Spleen (tissue), 7 donors: ENCODE measurements at regions not wholly inside any gene's neighbourhood (a gene's known extent, or its start where the extent isn't known, plus 50 kb on each side); places are given as distances from the start of the nearest gene placed in this dataset.

ENCODE experiments used
- POLR2A ChIP-seq, 3 donors: fragments of 450-650 bp; IDR thresholded peaks; one replicate each; pipeline ENCODE4 v1.5.1; 2017; ENCODE audit warnings: antibody characterized with exemption in 3 of 3, mild to moderate bottlenecking in 1 of 3
- POLR2AphosphoS5 ChIP-seq, 3 donors: sonication (generic); formaldehyde crosslinking; IDR thresholded peaks; one replicate each; pipeline ENCODE4 v1.5.1; 2017; ENCODE audit warnings: antibody characterized with exemption in 3 of 3
- TF ChIP-seq, protein P1 (sequence below), 11 experiments: fragments of 200-600 bp in 7 of 11; fragments of 450-650 bp in 4 of 11; sonication (generic) in 4 of 11; IDR thresholded peaks in 8 of 11; conservative IDR thresholded peaks in 3 of 11; 1 replicate in 7 of 11; 2 replicates in 4 of 11; pipeline versions ENCODE4 v1.4.0 to v1.8.0; 2016 to 2021; ENCODE audit warnings: antibody characterized with exemption in 11 of 11, inconsistent platforms in 4 of 11, mild to moderate bottlenecking in 1 of 11
- donor health status: DM: no; HTN: no; CAD: no; lungs with moderate emphysema.
- donor health status: DM: no; HTN: no; CAD: no.
- donor health status: DM: no; HTN: no; CAD: no.

GRCh38 chr11:107076832-107077231 lies 58.6 kb upstream of the GUCY1A2 start:
- TF ChIP-seq, protein P1, sequence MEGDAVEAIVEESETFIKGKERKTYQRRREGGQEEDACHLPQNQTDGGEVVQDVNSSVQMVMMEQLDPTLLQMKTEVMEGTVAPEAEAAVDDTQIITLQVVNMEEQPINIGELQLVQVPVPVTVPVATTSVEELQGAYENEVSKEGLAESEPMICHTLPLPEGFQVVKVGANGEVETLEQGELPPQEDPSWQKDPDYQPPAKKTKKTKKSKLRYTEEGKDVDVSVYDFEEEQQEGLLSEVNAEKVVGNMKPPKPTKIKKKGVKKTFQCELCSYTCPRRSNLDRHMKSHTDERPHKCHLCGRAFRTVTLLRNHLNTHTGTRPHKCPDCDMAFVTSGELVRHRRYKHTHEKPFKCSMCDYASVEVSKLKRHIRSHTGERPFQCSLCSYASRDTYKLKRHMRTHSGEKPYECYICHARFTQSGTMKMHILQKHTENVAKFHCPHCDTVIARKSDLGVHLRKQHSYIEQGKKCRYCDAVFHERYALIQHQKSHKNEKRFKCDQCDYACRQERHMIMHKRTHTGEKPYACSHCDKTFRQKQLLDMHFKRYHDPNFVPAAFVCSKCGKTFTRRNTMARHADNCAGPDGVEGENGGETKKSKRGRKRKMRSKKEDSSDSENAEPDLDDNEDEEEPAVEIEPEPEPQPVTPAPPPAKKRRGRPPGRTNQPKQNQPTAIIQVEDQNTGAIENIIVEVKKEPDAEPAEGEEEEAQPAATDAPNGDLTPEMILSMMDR (IDR thresholded peaks at IDR 0.05 in 8 of 11, conservative IDR thresholded peaks at IDR 0.05 in 3 of 11) = no peak
- TF ChIP-seq POLR2AphosphoS5 (IDR thresholded peaks at IDR 0.05) (no peak), POLR2A (IDR thresholded peaks at IDR 0.05) (no peak)
